ENCODE measurements at regions not wholly inside any gene's neighbourhood (a gene's known extent, or its start where the extent isn't known, plus 50 kb on each side); places are given as distances from the start of the nearest gene placed in this dataset.

- no peak overlapping the region for H3K4me2 ChIP-seq (ENCODE audit: low read length)
- H3K9me3 ChIP-seq (ENCODE audit: low read length), result no peaks in the 10 kb centered on the region
- TF ChIP-seq POLR2AphosphoS5 (IDR thresholded peaks at IDR 0.05), result no peak
- TF ChIP-seq REST (IDR thresholded peaks at IDR 0.05; ENCODE audit: borderline replicate concordance), result no peak
- no peak for TF ChIP-seq EP300 (conservative IDR thresholded peaks at IDR 0.05; ENCODE audit: poor library complexity, severe bottlenecking)
- no peak for TF ChIP-seq SMC3 (conservative IDR thresholded peaks at IDR 0.05; ENCODE audit: poor library complexity)
- TF ChIP-seq MXI1 (conservative IDR thresholded peaks at IDR 0.05; ENCODE audit: poor library complexity, severe bottlenecking), result no peak
- TF ChIP-seq TAF1 (IDR thresholded peaks at IDR 0.05; ENCODE audit: low read depth), result no peak
- TF ChIP-seq RAD21 (conservative IDR thresholded peaks at IDR 0.05), result no peak
- no peak for TF ChIP-seq EZH2 (IDR thresholded peaks at IDR 0.05; ENCODE audit: borderline replicate concordance, insufficient read depth, low read length, poor library complexity, severe bottlenecking)
- TF ChIP-seq, protein P1, sequence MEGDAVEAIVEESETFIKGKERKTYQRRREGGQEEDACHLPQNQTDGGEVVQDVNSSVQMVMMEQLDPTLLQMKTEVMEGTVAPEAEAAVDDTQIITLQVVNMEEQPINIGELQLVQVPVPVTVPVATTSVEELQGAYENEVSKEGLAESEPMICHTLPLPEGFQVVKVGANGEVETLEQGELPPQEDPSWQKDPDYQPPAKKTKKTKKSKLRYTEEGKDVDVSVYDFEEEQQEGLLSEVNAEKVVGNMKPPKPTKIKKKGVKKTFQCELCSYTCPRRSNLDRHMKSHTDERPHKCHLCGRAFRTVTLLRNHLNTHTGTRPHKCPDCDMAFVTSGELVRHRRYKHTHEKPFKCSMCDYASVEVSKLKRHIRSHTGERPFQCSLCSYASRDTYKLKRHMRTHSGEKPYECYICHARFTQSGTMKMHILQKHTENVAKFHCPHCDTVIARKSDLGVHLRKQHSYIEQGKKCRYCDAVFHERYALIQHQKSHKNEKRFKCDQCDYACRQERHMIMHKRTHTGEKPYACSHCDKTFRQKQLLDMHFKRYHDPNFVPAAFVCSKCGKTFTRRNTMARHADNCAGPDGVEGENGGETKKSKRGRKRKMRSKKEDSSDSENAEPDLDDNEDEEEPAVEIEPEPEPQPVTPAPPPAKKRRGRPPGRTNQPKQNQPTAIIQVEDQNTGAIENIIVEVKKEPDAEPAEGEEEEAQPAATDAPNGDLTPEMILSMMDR (IDR thresholded peaks at IDR 0.05; ENCODE audit: poor library complexity, severe bottlenecking), result no peak
- H3K36me3 ChIP-seq (ENCODE audit: insufficient read depth, low read length), result no peaks in the 10 kb centered on the region
- no peak overlapping the region for H2AFZ ChIP-seq (ENCODE audit: low read depth, low read length)
- no peaks in the 10 kb centered on the region for H4K20me1 ChIP-seq (ENCODE audit: insufficient read depth)
- no peaks in the 10 kb centered on the region for H3K9me2 ChIP-seq (ENCODE audit: insufficient read depth, low read length)
- H3K27me3 ChIP-seq (ENCODE audit: insufficient read depth, low read depth, low read length), result no peaks in the 10 kb centered on the region
- no peaks in the 10 kb centered on the region for H3K79me2 ChIP-seq (replicated peaks; ENCODE audit: insufficient read depth, low read length)
- H3F3A ChIP-seq (ENCODE audit: insufficient read depth, low read length, poor library complexity, severe bottlenecking), result no peaks in the 10 kb centered on the region
- H3K4me3 ChIP-seq (ENCODE audit: low read length), result no peak overlapping the region
- no peak overlapping the region for H3K9ac ChIP-seq (ENCODE audit: low read length)
- no peak overlapping the region for H3K27ac ChIP-seq (ENCODE audit: low read length)
These were observed 102.0 kb upstream of the CDKN3 start for GRCh38 chr14:54294802-54295201.

GRCh38 chr14:54299410-54300363 lies 97.1 kb upstream of the CDKN3 start:
- no peak overlapping the region for H3K4me3 ChIP-seq (ENCODE audit: low read length)
- H3K9me2 ChIP-seq (ENCODE audit: insufficient read depth, low read length), result no peaks in the 10 kb centered on the region
- H3K4me2 ChIP-seq (ENCODE audit: low read length), result no peak overlapping the region
- H3K9ac ChIP-seq (ENCODE audit: low read length), result no peak overlapping the region
- no peaks in the 10 kb centered on the region for H3K9me3 ChIP-seq (ENCODE audit: low read length)
- no peak for TF ChIP-seq EZH2 (IDR thresholded peaks at IDR 0.05; ENCODE audit: borderline replicate concordance, insufficient read depth, low read length, poor library complexity, severe bottlenecking)
- TF ChIP-seq, protein P1 (IDR thresholded peaks at IDR 0.05; ENCODE audit: poor library complexity, severe bottlenecking), result no peak
- no peaks in the 10 kb centered on the region for H3F3A ChIP-seq (ENCODE audit: insufficient read depth, low read length, poor library complexity, severe bottlenecking)
- no peaks in the 10 kb centered on the region for H3K36me3 ChIP-seq (ENCODE audit: insufficient read depth, low read length)
- H4K20me1 ChIP-seq (ENCODE audit: insufficient read depth), result no peaks in the 10 kb centered on the region
- no peak overlapping the region for H2AFZ ChIP-seq (ENCODE audit: low read depth, low read length)
- no peaks in the 10 kb centered on the region for H3K27me3 ChIP-seq (ENCODE audit: insufficient read depth, low read depth, low read length)
- no peak overlapping the region for H3K27ac ChIP-seq (ENCODE audit: low read length)
- H3K79me2 ChIP-seq (replicated peaks; ENCODE audit: insufficient read depth, low read length), result no peaks in the 10 kb centered on the region

Measured in neural cell (in vitro differentiated cells).